NCI-H1417 (cell line): ENCODE measurements at regions not wholly inside any gene's neighbourhood (a gene's known extent, or its start where the extent isn't known, plus 50 kb on each side); places are given as distances from the start of the nearest gene placed in this dataset.
A peak's percentile ranks its signal among the peaks of the same experiment; 100 is the strongest.

ENCODE experiments used
- DNase-seq, 3 experiments: peaks; one replicate each; lab custom pipeline; 2025; lab: John Stamatoyannopoulos, UW

DNA sequence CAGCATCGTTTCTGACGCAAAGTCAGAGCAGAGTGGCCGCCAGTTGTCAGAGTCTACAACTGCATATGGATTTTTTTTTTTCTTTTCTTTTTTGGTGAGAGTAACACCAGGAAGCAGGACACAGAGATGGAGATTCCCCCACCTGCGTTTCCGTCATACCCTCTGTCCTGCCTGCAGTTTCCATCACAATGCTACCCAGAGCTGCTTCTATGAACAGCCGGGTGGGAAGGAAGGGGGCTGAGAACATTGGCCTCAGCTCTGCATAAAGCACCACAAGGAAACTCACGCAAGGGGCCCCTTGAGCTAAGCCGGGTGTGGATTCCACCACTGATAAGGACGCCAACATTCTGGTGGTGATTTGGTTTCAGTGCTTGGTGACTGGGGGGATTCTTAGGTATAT, 183.5 kb upstream of the AFDN start:
- no peak for DNase-seq

GRCh38 chr6:167643716-167644115, 183.0 kb upstream of the AFDN start:
- DNase-seq, result no peak

DNA sequence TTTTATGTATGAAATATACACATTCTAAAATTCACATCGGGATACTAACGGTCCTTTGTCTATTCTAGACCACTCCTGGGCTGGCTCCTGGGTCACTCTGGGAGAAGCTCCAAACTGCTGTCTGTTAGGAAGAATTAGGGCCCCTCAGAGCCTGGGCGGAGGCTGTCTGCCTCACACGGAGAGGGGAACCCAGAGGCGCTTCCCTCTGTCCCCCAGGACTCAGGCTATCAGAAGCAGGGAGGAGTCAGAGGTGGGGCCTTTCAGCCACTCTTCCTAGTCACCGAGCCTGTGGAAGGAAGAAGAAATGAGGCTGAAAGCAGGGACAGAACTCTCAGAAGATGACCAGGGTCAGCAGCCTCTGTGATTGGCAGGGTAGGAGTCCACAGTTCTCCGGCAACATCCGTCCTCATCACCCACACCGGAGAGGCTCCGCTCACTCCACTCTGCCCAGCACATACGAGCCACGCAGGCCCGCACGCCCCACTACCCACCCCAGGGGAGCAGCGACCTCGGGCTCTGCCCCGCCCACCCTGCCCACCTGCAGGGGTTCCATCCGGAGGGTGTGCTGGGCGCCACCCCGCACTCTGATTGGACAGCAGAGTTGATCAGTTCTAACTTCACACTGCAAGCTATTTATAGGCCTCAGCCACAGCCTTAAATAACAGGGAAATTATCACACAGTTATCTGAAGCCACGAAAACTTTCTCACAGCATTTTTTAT, 182.1 kb upstream of the AFDN start:
- DNase-seq, result no peak

DNA sequence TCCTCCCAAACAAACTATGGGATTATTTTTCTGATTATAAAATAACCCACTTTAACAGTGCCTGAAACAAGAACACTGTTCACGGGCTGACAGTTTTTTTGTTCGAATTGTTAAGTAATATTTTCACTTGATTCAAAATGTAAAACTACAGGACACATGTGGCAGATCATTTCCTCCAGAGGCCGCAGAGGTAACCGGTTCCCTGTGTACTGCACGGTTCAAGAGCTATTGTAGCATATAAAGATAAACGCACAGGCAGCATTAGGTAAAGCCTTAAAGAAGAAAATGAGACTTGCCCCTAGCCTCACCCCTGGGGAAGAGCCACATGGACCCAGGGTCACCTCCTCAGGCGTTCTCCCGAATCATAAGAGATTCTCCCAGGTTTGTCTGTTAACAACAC, 181.3 kb upstream of the AFDN start:
- DNase-seq, result no peak

GRCh38 chr6:167647306-167647705, 179.4 kb upstream of the AFDN start:
- no peak for DNase-seq

DNA sequence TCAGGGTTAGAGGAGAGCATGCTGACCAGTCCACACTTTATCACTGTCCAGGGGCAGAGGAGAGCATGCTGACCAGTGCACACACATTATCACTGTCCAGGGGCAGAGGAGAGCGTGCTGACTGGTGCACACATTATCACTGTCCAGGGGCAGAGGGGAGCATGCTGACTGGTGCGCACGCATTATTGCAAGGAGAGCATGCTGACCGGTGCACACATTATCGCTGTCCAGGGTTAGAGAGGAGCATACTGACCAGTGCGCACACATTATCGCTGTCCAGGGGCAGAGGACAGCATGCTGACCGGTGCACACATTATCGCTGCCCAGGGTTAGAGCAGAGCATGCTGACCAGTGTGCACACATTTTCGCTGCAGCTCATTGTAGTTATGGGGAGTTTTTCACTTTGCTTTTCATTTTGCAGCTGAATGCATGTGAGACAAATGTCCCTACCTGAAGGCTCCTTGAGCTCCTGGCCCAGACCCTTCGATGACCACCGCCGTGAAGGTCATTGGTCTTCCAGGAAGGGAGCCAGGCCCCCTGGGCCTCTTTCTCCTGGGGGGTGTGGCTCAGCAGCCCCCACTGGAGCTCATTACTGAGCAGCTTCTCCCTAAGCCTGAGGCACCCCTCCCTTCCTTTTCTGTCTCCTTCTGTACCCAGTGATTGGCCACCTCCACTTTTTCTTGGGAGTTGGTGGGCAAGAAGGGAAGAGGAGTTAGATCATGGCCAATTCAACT, 178.8 kb upstream of the AFDN start:
- no peak for DNase-seq

DNA sequence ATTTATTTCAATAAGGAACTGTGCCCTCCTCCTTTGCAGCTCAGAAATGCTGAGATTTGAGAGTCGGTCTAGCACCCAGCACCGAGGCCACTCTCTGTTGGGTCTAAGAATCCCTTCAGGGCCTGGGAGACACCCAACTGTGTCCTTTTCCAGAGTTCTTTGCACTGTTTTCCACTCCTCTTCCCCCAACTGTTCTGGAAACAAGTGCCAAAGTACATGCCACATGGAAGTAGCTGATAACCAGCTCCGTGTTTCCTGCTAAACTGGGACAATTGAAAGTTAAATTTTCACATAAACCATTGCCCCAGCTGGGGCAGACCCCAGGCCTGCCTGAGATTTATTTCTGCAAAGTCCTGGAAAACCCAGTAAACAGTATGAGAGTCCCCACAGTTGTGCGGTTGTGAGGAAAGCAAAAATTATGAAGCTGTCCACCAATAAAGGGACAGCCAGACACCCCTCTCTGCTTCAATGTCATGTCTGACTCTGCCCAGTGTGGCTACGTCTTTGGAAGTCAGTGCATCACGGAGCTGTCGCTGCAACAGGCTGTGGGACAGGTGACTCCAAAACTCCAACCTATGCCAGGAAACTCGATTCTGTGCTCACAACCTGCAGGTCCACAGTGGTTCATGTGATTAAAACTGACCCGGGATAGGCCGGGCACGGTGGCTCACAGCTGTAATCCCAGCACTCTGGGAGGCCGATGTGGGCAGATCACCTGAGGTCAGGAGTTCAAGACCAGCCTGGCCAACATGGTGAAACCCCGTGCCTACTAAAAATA, 178.0 kb upstream of the AFDN start:
- no peak for DNase-seq

- DNase-seq, result no peak
These were observed 177.2 kb upstream of the AFDN start for GRCh38 chr6:167649476-167649875.

GRCh38 chr6:167650730-167651317, 175.9 kb upstream of the AFDN start:
- peak in 1 of 3 experiments; percentile 26 for DNase-seq

GRCh38 chr6:167651318-167652041, 175.2 kb upstream of the AFDN start:
- DNase-seq, result no peak

DNA sequence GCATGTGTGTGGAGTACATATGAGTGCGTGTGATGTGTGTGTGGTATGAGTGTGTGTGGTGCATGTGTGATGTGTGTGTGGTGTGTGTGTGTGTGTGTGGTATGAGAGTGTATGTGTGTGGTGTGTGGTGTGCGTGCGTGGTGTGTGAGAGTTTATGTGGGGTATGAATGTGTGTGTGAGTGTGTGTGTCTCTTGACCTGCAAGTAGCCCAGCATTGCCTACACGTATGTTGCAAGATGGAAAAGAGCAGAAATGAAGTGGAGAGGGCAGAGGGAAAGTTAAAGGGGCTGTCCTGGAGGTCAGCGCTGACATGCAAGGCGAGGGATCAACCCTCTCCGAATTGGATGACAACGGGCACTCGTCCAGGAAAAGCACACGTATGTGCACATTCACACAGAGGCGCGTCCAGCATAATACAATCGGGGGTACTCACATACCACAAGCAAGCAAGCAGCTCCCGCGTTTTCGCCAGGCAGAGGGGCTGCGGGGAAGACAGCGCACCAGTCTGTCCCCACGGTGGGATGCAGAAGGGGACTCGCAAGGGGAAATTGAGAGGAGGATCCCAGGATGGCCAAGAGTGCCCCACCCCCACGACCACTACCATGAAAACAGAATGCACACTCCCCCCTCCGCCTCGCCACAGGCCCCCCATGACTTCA, 174.5 kb upstream of the AFDN start:
- no peak for DNase-seq

DNA sequence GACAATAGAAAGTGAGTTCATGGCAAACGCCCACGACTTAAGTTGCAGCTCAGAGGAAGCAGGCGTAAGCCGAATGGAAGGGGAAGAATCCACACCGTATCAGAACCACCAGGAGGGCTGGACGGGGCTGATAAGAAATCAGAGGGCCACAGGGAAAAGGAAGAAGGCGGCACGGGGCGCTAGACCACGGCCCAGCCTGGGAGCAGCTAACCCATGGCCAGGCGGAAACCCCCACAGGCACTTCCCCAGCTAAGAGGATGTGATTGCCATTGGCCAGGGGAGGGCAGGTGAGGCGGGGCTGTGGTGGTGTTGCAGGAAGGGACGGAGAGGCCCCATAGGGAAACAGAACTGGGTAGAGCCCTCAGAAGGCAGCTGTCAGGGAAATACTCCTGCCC, 174.0 kb upstream of the AFDN start:
- no peak for DNase-seq

GRCh38 chr6:167653561-167653960, 173.2 kb upstream of the AFDN start:
- no peak for DNase-seq

DNA sequence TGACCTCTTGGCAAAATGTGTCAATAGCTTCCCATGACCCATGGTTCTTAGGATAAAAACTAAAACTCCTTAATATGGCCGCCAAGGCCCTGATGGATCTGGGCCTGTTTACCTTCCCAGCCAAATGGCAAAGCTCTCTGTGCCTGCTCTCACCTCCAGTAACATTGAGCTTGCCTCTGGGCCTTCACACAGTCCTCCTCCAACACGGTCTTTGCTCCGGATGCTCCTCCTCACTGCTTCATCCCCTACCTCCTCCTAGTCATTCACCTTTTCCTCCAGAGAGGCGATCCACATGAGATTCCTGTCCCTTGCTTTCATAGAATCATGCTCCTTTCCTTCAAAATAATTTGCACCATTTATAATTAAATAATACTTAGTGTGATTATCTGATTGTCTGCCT, 172.3 kb upstream of the AFDN start:
- no peak for DNase-seq

GRCh38 chr6:167655174-167655821, 171.4 kb upstream of the AFDN start:
- no peak for DNase-seq

DNA sequence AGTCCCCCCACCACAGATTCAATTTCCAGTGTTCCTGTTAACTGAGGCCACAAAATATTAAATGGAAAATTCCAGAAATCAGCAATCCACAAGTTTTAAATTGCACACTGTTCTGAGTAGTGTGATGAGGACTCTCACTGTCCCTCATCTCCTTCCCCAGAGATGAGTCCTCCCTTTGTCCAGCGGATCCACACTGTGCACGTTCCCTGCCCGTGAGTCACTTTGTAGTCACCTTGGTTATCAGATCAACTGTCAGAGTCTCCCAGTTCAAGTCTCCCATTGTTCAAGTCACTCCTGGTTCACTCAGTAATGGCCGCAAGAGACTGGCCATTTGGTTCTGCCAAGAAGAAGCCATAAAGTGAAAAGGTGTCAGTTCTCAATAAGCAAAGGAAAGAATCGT, 168.6 kb upstream of the AFDN start:
- no peak for DNase-seq

GRCh38 chr6:167659046-167659445, 167.7 kb upstream of the AFDN start:
- no peak for DNase-seq

- DNase-seq, result no peak
These were observed 166.3 kb upstream of the AFDN start for GRCh38 chr6:167660424-167660823.

DNA sequence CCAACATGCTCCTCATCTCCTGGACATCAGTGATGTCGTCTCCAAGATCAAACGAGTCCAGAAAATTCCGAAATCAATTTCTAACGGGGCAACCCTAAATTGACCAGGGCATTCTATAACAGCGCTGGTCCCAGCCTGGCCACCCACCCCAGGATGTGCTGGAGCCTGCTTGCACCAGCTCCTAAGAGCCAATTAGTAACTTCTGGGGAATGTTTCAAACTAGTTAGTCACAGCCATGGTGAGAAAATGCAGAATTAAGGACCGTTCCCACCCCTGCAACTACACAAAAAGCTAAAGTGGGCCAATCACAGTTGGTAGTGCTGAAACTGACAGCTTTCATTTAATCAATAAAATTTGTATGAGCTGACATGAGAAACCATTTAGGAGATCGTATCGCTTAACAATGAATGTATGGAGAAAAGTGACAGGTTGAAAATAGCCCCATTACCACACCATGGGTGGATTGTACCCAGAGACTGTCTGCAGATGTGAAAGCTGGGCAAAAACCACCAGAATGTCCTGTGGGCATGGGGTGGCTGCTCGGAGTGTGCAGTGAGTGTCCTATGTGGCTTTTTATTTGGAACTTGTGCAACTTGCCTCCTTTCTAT, 165.7 kb upstream of the AFDN start:
- no peak for DNase-seq

GRCh38 chr6:167661552-167662044, 165.1 kb upstream of the AFDN start:
- DNase-seq, result no peak
